ENCODE measurements at regions not wholly inside any gene's neighbourhood (a gene's known extent, or its start where the extent isn't known, plus 50 kb on each side); places are given as distances from the start of the nearest gene placed in this dataset.
"Not testable (repeated sequence)": the region's sequence is repeated elsewhere in the genome, so short reads cannot be mapped to it uniquely, and the experiment has no call there.

DNA sequence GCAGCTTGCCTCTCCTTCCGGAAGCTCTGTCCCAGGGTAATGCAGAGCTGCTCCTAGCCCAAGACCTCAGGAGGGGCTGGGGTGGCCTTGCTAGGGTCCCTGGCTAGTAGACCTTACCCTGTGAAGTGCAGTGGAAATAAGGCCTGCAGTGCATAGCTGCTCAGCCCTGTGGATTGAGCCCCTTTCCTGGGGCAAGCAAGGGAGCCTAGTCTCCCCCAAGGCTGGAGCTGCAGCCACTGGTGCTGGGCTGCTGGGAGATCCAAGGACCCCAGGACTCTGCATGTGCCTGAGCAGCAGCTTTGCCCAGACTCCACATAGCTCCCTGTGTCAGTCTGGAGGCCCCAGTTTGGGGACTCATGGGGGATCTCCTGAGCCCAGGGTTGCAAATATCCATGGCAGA is 57.9 kb downstream of the FANCF start:
- in situ Hi-C loops (cut with HindIII; ENCODE audit: low pct_unique_long_range_greater_than_20kb, low sequenced_read_pairs) = no loop called here
- no peak for TF ChIP-seq JUND (IDR thresholded peaks at IDR 0.05; ENCODE audit: low read depth)

DNA sequence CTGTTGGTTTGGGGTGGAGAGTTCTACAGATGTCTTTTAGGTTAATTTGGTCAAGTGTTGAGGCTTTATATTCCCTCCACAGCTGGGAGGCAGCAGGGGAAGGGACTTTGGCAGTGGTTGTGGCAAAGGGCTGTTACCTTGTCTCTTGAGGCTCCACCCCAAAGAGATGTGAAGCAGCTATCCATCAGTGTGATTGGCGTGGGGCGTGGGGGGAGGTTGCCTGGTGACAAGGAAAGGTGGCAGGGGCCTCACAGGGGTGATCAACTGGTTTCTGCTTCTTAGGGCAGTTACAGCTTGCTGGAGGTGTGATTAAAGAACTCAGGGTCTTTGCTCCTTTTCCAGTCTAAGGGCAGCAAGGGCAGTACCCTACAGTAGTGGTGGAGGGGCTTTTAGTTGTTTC is 59.3 kb downstream of the FANCF start:
- in situ Hi-C loops (cut with HindIII; ENCODE audit: low pct_unique_long_range_greater_than_20kb, low sequenced_read_pairs) = no loop called here
- no peak for DNase-seq (ENCODE audit: low read depth in 1 of 2, low spot score in 1 of 2)
- no peak for TF ChIP-seq JUND (IDR thresholded peaks at IDR 0.05; ENCODE audit: low read depth)

More for the DNA sequence above, 57.9 kb downstream of the FANCF start:
- DNase-seq (ENCODE audit: low read depth in 1 of 2, low spot score in 1 of 2) = no peak

DNA sequence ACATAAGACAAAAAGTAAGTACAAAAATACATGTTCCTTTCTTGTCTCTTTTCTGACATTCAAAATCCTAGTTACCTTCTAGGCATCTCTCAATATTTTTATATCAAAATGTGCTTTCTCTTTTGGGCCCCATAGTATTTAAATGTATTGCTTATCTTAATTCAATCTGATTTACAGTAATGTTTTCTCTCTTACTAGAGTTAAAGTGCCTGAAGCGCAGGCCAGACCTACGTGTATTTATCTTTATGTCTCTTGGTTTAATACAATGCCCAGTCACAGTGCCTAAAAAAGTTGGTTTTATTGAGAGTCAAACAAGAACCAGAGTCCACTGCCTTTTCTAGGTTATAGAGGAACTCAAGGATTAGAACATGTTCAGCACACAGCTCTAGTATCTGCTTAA is 64.3 kb downstream of the FANCF start:
- no peak for DNase-seq (ENCODE audit: low read depth in 1 of 2, low spot score in 1 of 2)
- in situ Hi-C loops (cut with HindIII; ENCODE audit: low pct_unique_long_range_greater_than_20kb, low sequenced_read_pairs) = no loop called here
- TF ChIP-seq JUND (IDR thresholded peaks at IDR 0.05; ENCODE audit: low read depth) = no peak

DNA sequence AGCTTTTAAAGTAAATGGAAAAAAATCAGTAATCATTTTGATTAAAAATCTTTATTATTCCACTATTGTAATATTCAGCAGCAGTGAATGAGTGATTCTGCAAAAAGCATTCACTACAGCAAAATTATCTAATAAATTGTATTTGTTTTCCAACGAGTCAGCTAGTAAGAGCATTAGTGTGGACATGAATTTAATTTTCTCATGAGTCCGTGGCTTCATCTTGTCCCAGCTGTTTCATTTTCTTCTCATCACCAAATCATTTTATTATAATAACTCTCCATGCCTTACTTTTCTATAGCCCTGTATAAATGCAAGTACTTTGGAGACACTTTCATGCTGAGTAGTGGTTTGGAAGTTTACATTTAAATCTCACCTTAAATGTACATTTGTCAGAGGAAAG is 66.2 kb downstream of the FANCF start:
- in situ Hi-C loops (cut with HindIII; ENCODE audit: low pct_unique_long_range_greater_than_20kb, low sequenced_read_pairs) = no loop called here
- no peak for TF ChIP-seq JUND (IDR thresholded peaks at IDR 0.05; ENCODE audit: low read depth)
- no peak for DNase-seq (ENCODE audit: low read depth in 1 of 2, low spot score in 1 of 2)

DNA sequence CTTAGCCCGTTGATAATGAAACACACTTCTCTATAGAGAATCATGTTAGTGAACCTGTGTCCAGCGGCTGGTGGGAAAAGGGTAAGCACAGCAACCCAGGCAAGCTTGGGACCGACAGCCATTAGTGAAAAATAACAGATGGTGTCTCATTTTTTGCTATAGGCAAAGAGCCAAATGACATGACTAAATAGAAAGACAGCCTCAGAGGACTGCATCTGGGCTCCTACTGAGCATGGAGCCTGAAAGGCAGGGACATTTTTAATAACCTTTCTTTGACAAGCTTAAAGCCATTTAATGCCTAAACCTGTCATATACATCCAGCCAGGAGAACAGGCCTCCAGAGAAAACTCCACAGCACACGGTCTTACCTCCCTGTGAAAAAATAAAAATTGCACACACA is 67.0 kb downstream of the FANCF start:
- in situ Hi-C loops (cut with HindIII; ENCODE audit: low pct_unique_long_range_greater_than_20kb, low sequenced_read_pairs) = no loop called here
- no peak for DNase-seq (ENCODE audit: low read depth in 1 of 2, low spot score in 1 of 2)
- no peak for TF ChIP-seq JUND (IDR thresholded peaks at IDR 0.05; ENCODE audit: low read depth)

DNA sequence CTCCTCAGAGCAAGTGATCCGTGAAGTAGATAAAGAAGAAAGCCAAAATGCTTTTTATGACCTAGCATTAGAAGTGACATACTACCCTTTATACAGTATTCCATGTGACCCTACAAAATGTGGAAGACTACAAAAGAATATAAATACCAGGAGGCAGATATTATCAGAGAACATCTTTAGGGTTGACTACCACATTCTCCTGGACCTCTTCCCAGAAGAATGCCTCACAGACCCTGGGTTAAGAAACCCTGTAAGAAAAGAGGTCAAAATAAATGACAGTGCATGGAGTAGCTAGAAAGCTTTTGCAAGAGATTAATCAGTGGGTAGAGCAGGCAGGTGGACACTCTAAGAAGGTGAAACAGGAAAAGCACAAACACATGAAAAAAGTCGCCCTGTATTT is 69.2 kb downstream of the FANCF start:
- no peak for TF ChIP-seq JUND (IDR thresholded peaks at IDR 0.05; ENCODE audit: low read depth)
- no peak for DNase-seq (ENCODE audit: low read depth in 1 of 2, low spot score in 1 of 2)

DNA sequence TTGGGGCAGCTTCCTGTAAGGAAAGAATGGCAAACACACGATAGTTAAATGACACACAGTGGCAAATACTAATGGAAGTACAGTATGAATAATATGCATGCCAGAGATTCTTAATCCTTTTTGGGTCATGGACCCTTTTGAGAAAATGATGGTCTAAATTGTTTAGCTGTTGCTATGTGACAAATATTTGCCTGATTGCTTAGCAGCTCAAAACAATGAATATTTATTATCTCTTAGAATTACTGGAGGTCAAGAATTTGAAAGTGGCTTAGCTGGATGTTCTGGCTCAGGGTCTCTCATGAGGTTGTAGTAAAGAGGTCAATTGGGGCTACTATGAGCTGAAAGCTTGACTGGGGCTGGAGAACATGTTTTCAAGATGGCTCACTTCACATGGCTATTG is 69.7 kb downstream of the FANCF start:
- TF ChIP-seq JUND (IDR thresholded peaks at IDR 0.05; ENCODE audit: low read depth) = no peak
- no peak for DNase-seq (ENCODE audit: low read depth in 1 of 2, low spot score in 1 of 2)
- in situ Hi-C loops (cut with HindIII; ENCODE audit: low pct_unique_long_range_greater_than_20kb, low sequenced_read_pairs) = no loop called here

More for the DNA sequence above, 69.2 kb downstream of the FANCF start:
- in situ Hi-C loops (cut with HindIII; ENCODE audit: low pct_unique_long_range_greater_than_20kb, low sequenced_read_pairs) = no loop called here

DNA sequence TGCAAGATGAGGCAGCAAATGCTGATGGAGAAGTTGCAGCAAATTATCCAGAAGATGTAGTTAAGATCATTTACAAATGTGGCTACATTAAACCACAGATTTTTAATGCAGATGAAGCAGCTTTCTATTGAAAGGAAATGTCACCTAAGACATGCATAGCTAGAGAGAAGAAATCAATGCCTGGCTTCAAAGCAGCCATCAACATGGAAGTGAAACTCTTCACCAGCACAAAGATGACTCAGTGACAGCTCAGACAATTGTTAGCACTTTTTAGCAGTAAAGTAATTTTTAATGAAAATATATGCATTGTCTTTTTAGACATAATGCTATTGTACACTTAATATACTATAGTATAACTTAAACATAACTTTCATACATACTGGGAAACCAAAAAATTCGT is 71.4 kb downstream of the FANCF start:
- no peak for DNase-seq (ENCODE audit: low read depth in 1 of 2, low spot score in 1 of 2)
- TF ChIP-seq JUND (IDR thresholded peaks at IDR 0.05; ENCODE audit: low read depth) = no peak
- in situ Hi-C loops (cut with HindIII; ENCODE audit: low pct_unique_long_range_greater_than_20kb, low sequenced_read_pairs) = no loop called here

DNA sequence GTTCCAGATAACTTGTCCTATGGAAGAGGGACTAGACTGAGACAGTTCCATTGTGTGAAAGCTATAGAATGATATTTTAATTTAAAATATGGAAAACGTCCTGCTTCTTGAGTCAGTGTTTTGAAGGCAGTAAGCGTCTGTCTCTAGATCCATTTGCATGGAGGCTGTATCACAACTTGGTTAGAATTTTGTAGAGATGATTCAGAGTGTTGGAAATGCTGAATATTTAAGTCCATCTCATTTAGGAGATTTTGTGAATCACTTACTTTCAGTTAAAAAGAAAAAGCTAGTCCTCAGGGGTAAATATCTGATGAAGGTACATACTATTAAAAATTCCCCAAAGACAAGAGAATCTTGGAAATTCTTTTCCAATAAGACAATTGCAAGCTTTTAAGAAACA is 72.7 kb downstream of the FANCF start:
- in situ Hi-C loops (cut with HindIII; ENCODE audit: low pct_unique_long_range_greater_than_20kb, low sequenced_read_pairs) = no loop called here
- DNase-seq (ENCODE audit: low read depth in 1 of 2, low spot score in 1 of 2) = no peak
- TF ChIP-seq JUND (IDR thresholded peaks at IDR 0.05; ENCODE audit: low read depth) = no peak

DNA sequence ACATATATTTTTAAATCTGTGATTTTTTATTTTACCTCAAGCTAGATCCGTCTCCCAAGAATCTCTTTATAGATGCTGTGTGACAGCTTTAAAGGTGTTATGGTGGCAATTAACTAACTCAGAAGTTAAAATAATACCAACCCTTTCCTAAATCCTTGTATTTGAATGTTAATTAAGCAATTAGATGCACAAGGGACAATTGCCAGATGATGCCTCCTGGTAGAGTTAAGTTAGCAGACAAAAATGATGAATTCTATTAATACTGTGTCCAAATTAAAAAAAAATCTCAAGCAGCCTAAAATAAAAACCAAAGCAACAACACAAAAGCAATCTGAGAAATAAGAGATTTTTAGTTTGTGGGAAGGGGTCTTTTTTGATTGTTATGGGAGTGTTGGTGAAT is 78.9 kb downstream of the FANCF start:
- TF ChIP-seq JUND (IDR thresholded peaks at IDR 0.05; ENCODE audit: low read depth) = no peak
- in situ Hi-C loops (cut with HindIII; ENCODE audit: low pct_unique_long_range_greater_than_20kb, low sequenced_read_pairs) = no loop called here
- DNase-seq (ENCODE audit: low read depth in 1 of 2, low spot score in 1 of 2) = no peak

DNA sequence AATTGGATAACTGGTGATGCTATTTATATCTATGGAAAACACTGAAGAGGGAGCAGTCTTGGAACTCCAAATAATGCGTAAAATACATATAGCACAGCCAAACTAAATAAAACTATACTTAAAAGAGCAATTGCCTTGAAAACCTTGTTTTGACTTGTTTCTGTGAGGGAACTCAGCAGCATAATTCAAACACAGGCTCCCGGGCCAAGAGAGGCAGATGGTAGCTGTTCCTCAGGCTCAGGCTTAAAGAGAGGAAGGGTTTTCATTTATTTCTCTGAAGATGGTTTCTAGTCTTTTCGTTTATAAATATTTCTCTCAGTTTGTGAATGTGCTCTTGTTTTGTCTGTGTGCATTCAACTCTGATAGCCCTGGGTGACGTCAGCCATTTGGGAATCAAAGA is 82.4 kb downstream of the FANCF start:
- in situ Hi-C loops (cut with HindIII; ENCODE audit: low pct_unique_long_range_greater_than_20kb, low sequenced_read_pairs) = no loop called here
- DNase-seq (ENCODE audit: low read depth in 1 of 2, low spot score in 1 of 2) = no peak
- no peak for TF ChIP-seq JUND (IDR thresholded peaks at IDR 0.05; ENCODE audit: low read depth)

DNA sequence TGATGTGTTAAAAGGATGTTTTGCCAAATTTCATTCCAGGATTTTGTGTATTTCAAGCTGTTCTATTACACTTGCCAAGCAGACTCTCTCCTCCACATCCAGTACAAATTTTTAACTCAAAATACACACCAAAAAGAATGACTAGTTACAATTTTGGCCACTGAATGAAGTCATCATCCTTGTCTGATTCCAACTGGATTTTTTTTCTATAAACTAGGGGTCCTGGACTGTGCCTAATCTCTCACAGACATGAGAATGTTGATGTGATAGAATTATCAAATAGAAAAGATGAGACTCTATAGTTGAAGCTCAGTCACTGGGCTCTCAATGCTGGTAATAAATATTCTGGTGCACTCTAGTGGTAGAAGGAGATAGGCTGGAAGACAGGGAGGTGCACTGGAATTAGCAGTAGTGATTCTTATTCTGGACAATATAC is 85.8 kb downstream of the FANCF start:
- peak; percentile 50 to 58 for DNase-seq (ENCODE audit: low read depth in 1 of 2, low spot score in 1 of 2)
- in situ Hi-C loops (cut with HindIII; ENCODE audit: low pct_unique_long_range_greater_than_20kb, low sequenced_read_pairs) = no loop called here
- TF ChIP-seq JUND (IDR thresholded peaks at IDR 0.05; ENCODE audit: low read depth) = no peak

DNA sequence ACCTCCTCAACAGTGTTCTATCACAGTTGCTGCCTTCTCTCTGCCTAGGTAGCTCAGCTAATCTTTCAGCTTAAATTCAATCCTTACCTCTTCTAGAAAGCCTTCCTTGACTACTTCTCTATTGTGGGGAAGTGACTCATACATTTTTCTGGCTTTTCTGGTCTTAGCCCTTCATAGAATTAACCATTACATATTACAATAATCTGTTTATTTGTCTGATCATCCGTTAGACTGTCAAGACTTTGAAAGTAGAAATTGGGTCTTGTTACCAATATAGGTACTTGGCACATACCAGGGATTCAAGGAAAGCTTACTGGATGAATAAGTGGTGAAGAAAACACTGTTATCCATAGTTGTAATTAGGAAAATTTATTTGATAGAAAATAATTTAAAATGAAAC is 89.6 kb downstream of the FANCF start:
- in situ Hi-C loops (cut with HindIII; ENCODE audit: low pct_unique_long_range_greater_than_20kb, low sequenced_read_pairs) = no loop called here
- DNase-seq (ENCODE audit: low read depth in 1 of 2, low spot score in 1 of 2) = no peak
- no peak for TF ChIP-seq JUND (IDR thresholded peaks at IDR 0.05; ENCODE audit: low read depth)

DNA sequence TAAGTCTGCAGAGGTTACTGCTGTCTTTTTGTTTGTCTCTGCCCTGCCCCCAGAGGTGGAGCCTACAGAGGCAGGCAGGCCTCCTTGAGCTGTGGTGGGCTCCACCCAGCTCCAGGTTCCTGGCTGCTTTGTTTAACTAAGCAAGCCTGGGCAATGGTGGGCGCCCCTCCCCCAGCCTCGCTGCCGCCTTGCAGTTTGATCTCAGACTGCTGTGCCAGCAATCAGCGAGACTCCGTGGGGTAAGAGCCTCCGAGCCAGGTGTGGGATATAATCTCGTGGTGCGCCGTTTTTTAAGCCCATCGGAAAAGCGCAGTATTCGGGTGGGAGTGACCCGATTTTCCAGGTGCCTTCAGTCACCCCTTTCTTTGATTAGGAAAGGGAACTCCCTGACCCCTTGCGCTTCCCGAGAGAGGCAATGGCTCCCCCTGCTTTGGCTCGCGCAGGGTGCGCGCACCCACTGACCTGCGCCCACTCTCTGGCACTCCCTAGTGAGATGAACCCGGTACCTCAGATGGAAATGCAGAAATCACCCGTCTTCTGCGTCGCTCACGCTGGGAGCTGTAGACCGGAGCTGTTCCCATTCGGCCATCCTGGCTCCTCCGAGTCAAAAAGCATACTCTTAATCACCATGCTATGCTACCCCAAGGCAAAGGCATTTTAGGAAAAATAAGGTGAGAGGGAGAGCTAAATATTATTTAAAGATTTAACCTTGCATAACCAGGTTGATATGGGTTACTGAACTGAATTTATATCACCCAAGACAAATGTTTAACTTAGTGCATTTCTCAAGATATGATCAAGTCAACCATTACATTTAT is 96.8 kb downstream of the FANCF start:
- in situ Hi-C loops (cut with HindIII; ENCODE audit: low pct_unique_long_range_greater_than_20kb, low sequenced_read_pairs); DNase-seq (ENCODE audit: low read depth in 1 of 2, low spot score in 1 of 2): not testable (repeated sequence)

All from T47D (cell line).